Gastrocnemius medialis (tissue), 4 donors: ENCODE measurements at regions not wholly inside any gene's neighbourhood (a gene's known extent, or its start where the extent isn't known, plus 50 kb on each side); places are given as distances from the start of the nearest gene placed in this dataset.
"Not testable (repeated sequence)": the region's sequence is repeated elsewhere in the genome, so short reads cannot be mapped to it uniquely, and the experiment has no call there.

Experiments used
- ATAC-seq, 2 donors: fragments of 150-250 bp; one replicate each; pipeline ENCODE4 v1.9.1; 2016
- DNase-seq, 2 donors: peaks; one replicate each; pipeline ENCODE4 v3.0.0-alpha.2; 2019
- H3K27ac ChIP-seq, 4 donors: fragments of 200-600 bp; sonication (generic); 1 replicate in 1 of 4; 2 replicates in 3 of 4; pipeline ENCODE4 v1.5.1; 2016 to 2018; ENCODE audit warnings: mild to moderate bottlenecking in 2 of 4, moderate library complexity in 1 of 4
- H3K27me3 ChIP-seq, 3 donors: fragments of 200-600 bp; sonication (generic) in 2 of 3; 1 replicate in 1 of 3; 2 replicates in 2 of 3; pipeline versions ENCODE4 v1.5.1 to v1.6.0; 2016 to 2019; ENCODE audit warnings: mild to moderate bottlenecking in 1 of 3, moderate library complexity in 1 of 3
- H3K36me3 ChIP-seq, 2 donors: fragments of 200-600 bp; sonication (generic) in 1 of 2; one replicate each; pipeline ENCODE4 v1.5.1; 2017 to 2018
- H3K4me1 ChIP-seq, 2 donors: fragments of 200-600 bp; sonication (generic) in 1 of 2; one replicate each; pipeline ENCODE4 v1.5.1; 2016 to 2017; ENCODE audit warnings: mild to moderate bottlenecking in 2 of 2
- H3K4me3 ChIP-seq, 4 donors: fragments of 200-600 bp; sonication (generic) in 3 of 4; 1 replicate in 1 of 4; 2 replicates in 3 of 4; pipeline ENCODE4 v1.5.1; 2016 to 2019; ENCODE audit warnings: mild to moderate bottlenecking in 2 of 4
- H3K9me3 ChIP-seq, 3 donors: fragments of 200-600 bp; sonication (generic) in 2 of 3; 1 replicate in 1 of 3; 2 replicates in 2 of 3; pipeline ENCODE4 v1.5.1; 2016 to 2019
- POLR2A ChIP-seq, 2 donors: fragments of 450-650 bp; IDR thresholded peaks; one replicate each; pipeline ENCODE4 v1.6.1; 2017; ENCODE audit warnings: antibody characterized with exemption in 2 of 2, mild to moderate bottlenecking in 2 of 2, moderate library complexity in 2 of 2
- in situ Hi-C, 4 donors: fragments of 200-750 bp; cut with MboI; loops; one replicate each; pipeline versions ENCODE4 v1.15.0 to v1.8.0; 2017; ENCODE audit warnings: low sequenced_read_pairs in 4 of 4
- intact Hi-C: fragments of 100-400 bp; cut with DNase I; formaldehyde crosslinking; loops from one replicate; pipeline ENCODE4 v1.15.1; 2023; ENCODE audit warnings: low total_unique reads
- TF ChIP-seq, protein P1 (sequence below), 5 experiments: fragments of 450-650 bp in 3 of 5; fragments of 200-600 bp in 2 of 5; sonication (generic) in 2 of 5; IDR thresholded peaks in 4 of 5; conservative IDR thresholded peaks in 1 of 5; 1 replicate in 4 of 5; 2 replicates in 1 of 5; pipeline ENCODE4 v1.5.1; 2016 to 2019; ENCODE audit warnings: antibody characterized with exemption in 5 of 5, mild to moderate bottlenecking in 3 of 5, moderate library complexity in 3 of 5

DNA sequence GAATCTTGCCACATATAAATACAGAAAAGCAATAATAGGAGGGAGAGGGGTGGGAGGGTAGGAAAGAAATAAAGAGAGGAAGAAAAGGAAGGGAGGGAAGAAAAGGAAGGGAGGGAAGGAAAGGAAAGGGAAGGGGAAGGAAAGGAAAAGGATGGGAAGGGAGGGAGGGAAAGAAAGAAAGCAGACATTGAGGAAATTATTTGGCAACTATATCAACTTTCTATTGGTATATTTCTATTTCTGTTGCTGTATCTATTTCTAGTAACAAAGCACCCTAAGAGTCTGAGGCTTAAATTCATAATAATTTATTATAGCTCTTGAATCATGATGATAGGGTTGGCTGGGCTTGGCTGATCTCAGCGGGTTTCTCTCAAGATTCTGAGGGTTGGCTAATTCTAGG is 648.0 kb downstream of the CCDC85A start:
- DNase-seq (no peak), ATAC-seq (no peak)
- Histone ChIP-seq H3K27me3 (no peaks in the 10 kb centered on the region), H3K4me1 (no peaks in the 10 kb centered on the region), H3K4me3 (no peak overlapping the region), H3K27ac (no peak overlapping the region), H3K9me3 (no peaks in the 10 kb centered on the region), H3K36me3 (no peaks in the 10 kb centered on the region)
- in situ Hi-C loops, result no loop called here
- intact Hi-C loops, result no loop called here
- TF ChIP-seq, protein P1, sequence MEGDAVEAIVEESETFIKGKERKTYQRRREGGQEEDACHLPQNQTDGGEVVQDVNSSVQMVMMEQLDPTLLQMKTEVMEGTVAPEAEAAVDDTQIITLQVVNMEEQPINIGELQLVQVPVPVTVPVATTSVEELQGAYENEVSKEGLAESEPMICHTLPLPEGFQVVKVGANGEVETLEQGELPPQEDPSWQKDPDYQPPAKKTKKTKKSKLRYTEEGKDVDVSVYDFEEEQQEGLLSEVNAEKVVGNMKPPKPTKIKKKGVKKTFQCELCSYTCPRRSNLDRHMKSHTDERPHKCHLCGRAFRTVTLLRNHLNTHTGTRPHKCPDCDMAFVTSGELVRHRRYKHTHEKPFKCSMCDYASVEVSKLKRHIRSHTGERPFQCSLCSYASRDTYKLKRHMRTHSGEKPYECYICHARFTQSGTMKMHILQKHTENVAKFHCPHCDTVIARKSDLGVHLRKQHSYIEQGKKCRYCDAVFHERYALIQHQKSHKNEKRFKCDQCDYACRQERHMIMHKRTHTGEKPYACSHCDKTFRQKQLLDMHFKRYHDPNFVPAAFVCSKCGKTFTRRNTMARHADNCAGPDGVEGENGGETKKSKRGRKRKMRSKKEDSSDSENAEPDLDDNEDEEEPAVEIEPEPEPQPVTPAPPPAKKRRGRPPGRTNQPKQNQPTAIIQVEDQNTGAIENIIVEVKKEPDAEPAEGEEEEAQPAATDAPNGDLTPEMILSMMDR (IDR thresholded peaks at IDR 0.05 in 4 of 5, conservative IDR thresholded peaks at IDR 0.05 in 1 of 5), result no peak
- TF ChIP-seq POLR2A (IDR thresholded peaks at IDR 0.05), result no peak

DNA sequence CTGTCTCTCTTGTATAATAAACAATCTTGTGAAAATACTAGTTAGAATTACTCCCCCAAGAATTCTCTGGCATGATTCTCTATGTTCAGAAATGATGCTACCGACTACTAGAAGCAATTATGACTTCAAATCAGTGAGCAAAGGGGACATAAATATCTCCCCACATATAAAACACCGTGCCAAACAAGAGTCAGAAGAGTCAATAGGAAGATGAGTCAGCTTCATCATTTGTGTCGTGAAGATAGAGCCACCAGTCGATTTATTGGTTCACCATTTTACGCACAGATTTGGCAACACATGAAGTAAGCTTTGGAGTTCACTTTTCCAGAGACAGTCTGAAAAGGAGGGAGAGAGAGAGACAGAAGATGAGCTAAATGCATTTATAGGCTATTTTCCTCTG is 650.9 kb downstream of the CCDC85A start:
- H3K4me3 ChIP-seq, result no peak overlapping the region
- DNase-seq, result no peak
- H3K36me3 ChIP-seq, result no peaks in the 10 kb centered on the region
- H3K27ac ChIP-seq, result no peak overlapping the region
- H3K9me3 ChIP-seq, result no peaks in the 10 kb centered on the region
- intact Hi-C loops, result no loop called here
- ATAC-seq, result no peak
- no peaks in the 10 kb centered on the region for H3K27me3 ChIP-seq
- no peaks in the 10 kb centered on the region for H3K4me1 ChIP-seq
- TF ChIP-seq POLR2A (IDR thresholded peaks at IDR 0.05), result no peak
- in situ Hi-C loops, result no loop called here

DNA sequence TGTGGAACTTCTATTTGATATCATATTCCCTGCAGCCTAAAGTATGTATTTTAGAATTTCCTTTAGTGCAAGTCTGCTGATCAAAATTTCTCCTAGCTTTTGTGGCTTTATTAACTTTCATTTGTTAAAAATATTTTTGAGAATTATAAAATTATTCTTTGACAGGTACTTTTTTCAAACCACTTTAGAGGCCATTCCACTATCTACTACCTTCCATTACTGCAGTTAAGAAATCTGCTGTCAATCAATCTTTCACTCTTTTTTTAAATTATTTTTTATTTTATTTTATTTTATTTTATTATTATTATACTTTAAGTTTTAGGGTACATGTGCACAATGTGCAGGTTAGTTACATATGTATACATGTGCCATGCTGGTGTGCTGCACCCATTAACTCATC is 656.2 kb downstream of the CCDC85A start:
- ATAC-seq, H3K36me3 ChIP-seq, H3K27me3 ChIP-seq, H3K9me3 ChIP-seq, H3K27ac ChIP-seq, DNase-seq, intact Hi-C loops, in situ Hi-C loops, H3K4me1 ChIP-seq, H3K4me3 ChIP-seq: not testable (repeated sequence)

DNA sequence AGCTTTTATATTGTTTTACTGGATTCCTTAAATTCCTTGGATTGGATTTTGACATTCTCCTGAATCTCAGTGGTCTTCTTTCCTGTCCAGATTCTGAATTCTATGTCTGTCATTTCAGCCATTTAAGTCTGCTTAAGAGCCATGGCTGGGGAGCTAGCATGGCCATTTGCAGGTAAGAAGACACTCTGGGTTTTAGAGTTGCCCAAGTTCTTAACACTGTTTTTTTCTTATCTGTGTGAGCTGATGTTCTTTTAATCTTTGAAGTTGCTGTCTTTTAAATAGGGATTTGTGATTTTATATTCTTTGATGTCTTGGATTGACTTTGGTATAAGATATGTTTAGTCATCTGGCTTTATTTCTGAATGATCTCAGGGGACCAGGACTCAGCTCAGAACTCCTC is 677.2 kb downstream of the CCDC85A start:
- Histone ChIP-seq H3K4me3 (no peak overlapping the region), H3K27ac (no peak overlapping the region), H3K9me3 (no peaks in the 10 kb centered on the region), H3K27me3 (no peaks in the 10 kb centered on the region), H3K36me3 (no peaks in the 10 kb centered on the region), H3K4me1 (no peaks in the 10 kb centered on the region)
- in situ Hi-C loops, result no loop called here
- intact Hi-C loops, result no loop called here
- no peak for ATAC-seq
- DNase-seq, result no peak
- TF ChIP-seq, protein P1 (IDR thresholded peaks at IDR 0.05 in 4 of 5, conservative IDR thresholded peaks at IDR 0.05 in 1 of 5), result no peak
- no peak for TF ChIP-seq POLR2A (IDR thresholded peaks at IDR 0.05)

DNA sequence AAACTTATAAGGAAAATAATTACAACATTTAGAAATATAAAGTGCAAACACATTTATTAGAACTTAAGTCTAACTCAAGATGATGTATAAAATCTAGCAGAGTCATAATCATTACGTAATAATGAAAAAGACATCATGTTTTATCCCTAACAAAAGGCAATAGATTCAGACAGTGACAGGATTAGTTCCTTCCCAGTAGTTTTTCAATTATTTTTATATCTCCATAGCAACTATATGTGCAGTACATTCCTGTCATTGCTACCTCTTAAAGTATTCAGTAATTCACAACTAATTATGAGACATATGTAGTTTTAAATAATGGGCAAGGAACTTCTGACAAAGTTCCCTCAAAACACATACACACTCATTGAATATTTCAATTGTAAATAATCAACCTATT is 687.9 kb downstream of the CCDC85A start:
- no peak for ATAC-seq
- Histone ChIP-seq H3K4me3 (no peak overlapping the region), H3K27ac (no peak overlapping the region), H3K4me1 (no peaks in the 10 kb centered on the region), H3K9me3 (no peaks in the 10 kb centered on the region), H3K36me3 (no peaks in the 10 kb centered on the region), H3K27me3 (no peaks in the 10 kb centered on the region)
- in situ Hi-C loops, result no loop called here
- intact Hi-C loops, result no loop called here
- TF ChIP-seq, protein P1 (IDR thresholded peaks at IDR 0.05 in 4 of 5, conservative IDR thresholded peaks at IDR 0.05 in 1 of 5), result no peak
- TF ChIP-seq POLR2A (IDR thresholded peaks at IDR 0.05), result no peak
- no peak for DNase-seq

DNA sequence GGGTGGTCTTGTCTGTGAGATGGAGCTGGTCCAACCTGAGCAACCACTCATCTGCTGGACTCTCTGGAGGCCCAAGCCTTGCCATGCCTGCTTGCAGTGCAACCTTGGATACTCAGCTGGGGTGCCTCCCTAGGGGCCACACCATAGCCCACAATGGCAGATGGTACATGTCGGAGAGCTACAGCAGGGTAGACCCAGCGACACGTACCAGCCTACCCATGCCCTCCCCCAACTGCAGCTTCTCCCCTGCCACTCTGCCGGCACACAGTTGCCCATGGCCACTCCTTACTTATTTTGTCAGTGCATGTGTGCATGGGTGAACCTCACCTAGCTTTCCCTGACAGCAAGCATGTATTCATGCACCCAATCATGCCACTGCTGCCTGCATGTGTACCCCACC is 690.9 kb downstream of the CCDC85A start:
- no peak overlapping the region for H3K27ac ChIP-seq
- no peak overlapping the region for H3K4me3 ChIP-seq
- no peak for ATAC-seq
- H3K27me3 ChIP-seq, result no peaks in the 10 kb centered on the region
- no peaks in the 10 kb centered on the region for H3K9me3 ChIP-seq
- H3K36me3 ChIP-seq, result no peaks in the 10 kb centered on the region
- intact Hi-C loops, result no loop called here
- in situ Hi-C loops, result no loop called here
- H3K4me1 ChIP-seq, result no peaks in the 10 kb centered on the region
- TF ChIP-seq, protein P1 (IDR thresholded peaks at IDR 0.05 in 4 of 5, conservative IDR thresholded peaks at IDR 0.05 in 1 of 5), result no peak
- no peak for TF ChIP-seq POLR2A (IDR thresholded peaks at IDR 0.05)
- DNase-seq, result no peak
